ENCODE measurements at regions not wholly inside any gene's neighbourhood (a gene's known extent, or its start where the extent isn't known, plus 50 kb on each side); places are given as distances from the start of the nearest gene placed in this dataset.

- TF ChIP-seq CHD7 (IDR thresholded peaks at IDR 0.05; ENCODE audit: insufficient replicate concordance, low read length), result no peak
These were observed 483.3 kb downstream of the DMAC1 start (continued) for GRCh38 chr9:7316166-7316795.

Data from H1 (cell line).